ENCODE measurements at regions not wholly inside any gene's neighbourhood (a gene's known extent, or its start where the extent isn't known, plus 50 kb on each side); places are given as distances from the start of the nearest gene placed in this dataset.

- Histone ChIP-seq H3K4me1 (ENCODE audit: low read length) (peaks cover 18% of the 10 kb centered on the region), H3K36me3 (replicated peaks; ENCODE audit: insufficient read depth, low read length) (no peaks in the 10 kb centered on the region), H4K20me1 (ENCODE audit: insufficient read depth, low read length) (no peaks in the 10 kb centered on the region), H3F3A (ENCODE audit: insufficient read depth, low read length) (no peaks in the 10 kb centered on the region), H3K4me2 (ENCODE audit: low read depth, low read length) (0 out of 2 replicates have a peak overlapping the region, but pooled peaks have one; percentile 10), H3K9ac (ENCODE audit: low read length) (no peak overlapping the region), H3K4me3 (ENCODE audit: low read length) (no peak overlapping the region), H3K27me3 (replicated peaks; ENCODE audit: insufficient read depth, low read length) (no peaks in the 10 kb centered on the region), H3K9me2 (replicated peaks; ENCODE audit: insufficient read depth, low read length) (no peaks in the 10 kb centered on the region), H3K9me3 (replicated peaks; ENCODE audit: insufficient read depth, low read length) (no peaks in the 10 kb centered on the region), H3K27ac (ENCODE audit: low read length) (no peak overlapping the region), H2AFZ (ENCODE audit: low read length) (no peak overlapping the region), H3K79me2 (ENCODE audit: low read length) (no peaks in the 10 kb centered on the region)
- DNase-seq: peak; percentile 65
- TF ChIP-seq EZH2phosphoT487 (IDR thresholded peaks at IDR 0.05; ENCODE audit: low read length) (no peak), EZH2 (optimal IDR thresholded peaks at IDR 0.05; ENCODE audit: low read depth, low read length) (no peak), CTCF (IDR thresholded peaks at IDR 0.05; ENCODE audit: low read length) (no peak)
Observed at GRCh38 chr5:74241751-74242140, 398.8 kb downstream of the ENC1 start.

GRCh38 chr5:74240783-74241750, 399.5 kb downstream of the ENC1 start:
- Histone ChIP-seq H3K9me3 (replicated peaks; ENCODE audit: insufficient read depth, low read length) (no peaks in the 10 kb centered on the region), H2AFZ (ENCODE audit: low read length) (no peak overlapping the region), H3K4me1 (ENCODE audit: low read length) (peaks cover 18% of the 10 kb centered on the region), H3K27me3 (replicated peaks; ENCODE audit: insufficient read depth, low read length) (no peaks in the 10 kb centered on the region), H3K27ac (ENCODE audit: low read length) (no peak overlapping the region), H3K36me3 (replicated peaks; ENCODE audit: insufficient read depth, low read length) (no peaks in the 10 kb centered on the region), H3K9ac (ENCODE audit: low read length) (no peak overlapping the region), H3K4me2 (ENCODE audit: low read depth, low read length) (0 out of 2 replicates have a peak overlapping the region, but pooled peaks have one; percentile 10), H3K9me2 (replicated peaks; ENCODE audit: insufficient read depth, low read length) (no peaks in the 10 kb centered on the region), H4K20me1 (ENCODE audit: insufficient read depth, low read length) (no peaks in the 10 kb centered on the region), H3K4me3 (ENCODE audit: low read length) (no peak overlapping the region), H3K79me2 (ENCODE audit: low read length) (no peaks in the 10 kb centered on the region), H3F3A (ENCODE audit: insufficient read depth, low read length) (no peaks in the 10 kb centered on the region)
- TF ChIP-seq EZH2 (optimal IDR thresholded peaks at IDR 0.05; ENCODE audit: low read depth, low read length): no peak
- TF ChIP-seq CTCF (IDR thresholded peaks at IDR 0.05; ENCODE audit: low read length): no peak
- TF ChIP-seq EZH2phosphoT487 (IDR thresholded peaks at IDR 0.05; ENCODE audit: low read length): no peak
- no peak for DNase-seq

GRCh38 chr5:74239261-74239660, 401.3 kb downstream of the ENC1 start:
- no peak for TF ChIP-seq CTCF (IDR thresholded peaks at IDR 0.05; ENCODE audit: low read length)
- TF ChIP-seq EZH2phosphoT487 (IDR thresholded peaks at IDR 0.05; ENCODE audit: low read length): no peak
- no peak for TF ChIP-seq EZH2 (optimal IDR thresholded peaks at IDR 0.05; ENCODE audit: low read depth, low read length)
- Histone ChIP-seq H2AFZ (ENCODE audit: low read length) (no peak overlapping the region), H3K4me2 (ENCODE audit: low read depth, low read length) (no peak overlapping the region), H3K27me3 (replicated peaks; ENCODE audit: insufficient read depth, low read length) (no peaks in the 10 kb centered on the region), H3F3A (ENCODE audit: insufficient read depth, low read length) (no peaks in the 10 kb centered on the region), H3K36me3 (replicated peaks; ENCODE audit: insufficient read depth, low read length) (no peaks in the 10 kb centered on the region), H3K9ac (ENCODE audit: low read length) (no peak overlapping the region), H3K9me3 (replicated peaks; ENCODE audit: insufficient read depth, low read length) (no peaks in the 10 kb centered on the region), H4K20me1 (ENCODE audit: insufficient read depth, low read length) (no peaks in the 10 kb centered on the region), H3K4me3 (ENCODE audit: low read length) (no peak overlapping the region), H3K4me1 (ENCODE audit: low read length) (peaks cover 18% of the 10 kb centered on the region), H3K9me2 (replicated peaks; ENCODE audit: insufficient read depth, low read length) (no peaks in the 10 kb centered on the region), H3K27ac (ENCODE audit: low read length) (no peak overlapping the region), H3K79me2 (ENCODE audit: low read length) (no peaks in the 10 kb centered on the region)
- DNase-seq: no peak
